ENCODE measurements at regions not wholly inside any gene's neighbourhood (a gene's known extent, or its start where the extent isn't known, plus 50 kb on each side); places are given as distances from the start of the nearest gene placed in this dataset.

DNA sequence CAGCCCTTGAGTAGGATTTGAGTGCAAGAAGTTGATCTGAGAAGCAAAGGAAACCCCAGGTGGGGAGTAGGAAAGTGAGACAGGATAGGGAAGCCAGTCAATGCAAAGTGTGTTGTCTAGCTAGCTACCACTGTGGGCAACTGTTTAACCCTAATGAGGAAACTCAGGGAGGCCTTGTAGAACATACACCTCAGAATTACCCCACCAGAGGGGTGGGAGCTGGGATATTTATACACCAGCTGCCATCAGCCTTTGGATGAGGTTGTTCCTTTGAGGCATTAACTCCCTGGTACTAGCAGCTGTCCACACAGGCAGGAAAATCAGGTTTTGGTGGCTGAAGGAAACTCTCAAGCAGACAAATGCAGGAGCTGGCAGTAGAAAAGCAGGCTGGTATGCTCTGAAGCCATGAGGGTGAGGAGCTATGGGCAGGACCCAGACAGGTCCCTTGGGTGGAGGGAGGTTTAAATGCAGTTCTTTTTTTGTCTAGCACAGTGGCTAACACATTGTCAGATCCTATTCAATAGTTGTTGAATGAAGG is 60.1 kb upstream of the ARID5B start:
- no peaks in the 10 kb centered on the region for H3K36me3 ChIP-seq (replicated peaks in 1 of 2; ENCODE audit: control extremely low read depth in 1 of 2, control insufficient read depth in 1 of 2, extremely low read depth in 1 of 2, insufficient read depth in 2 of 2, low read length in 1 of 2)
- Mint-ChIP-seq H3K27ac (no peak overlapping the region), H3K4me3 (no peak overlapping the region), H3K4me1 (peaks cover 7% of the 10 kb centered on the region), H3K27me3 (no peaks in the 10 kb centered on the region), H3K9me3 (ENCODE audit: insufficient read depth) (no peaks in the 10 kb centered on the region)
- H3K9me3 ChIP-seq (ENCODE audit: control extremely low read depth in 1 of 3, control insufficient read depth in 2 of 3, insufficient read depth in 1 of 3, low read length in 2 of 3): no peaks in the 10 kb centered on the region
- ATAC-seq (ENCODE audit: low read depth) (no peak), DNase-seq (no peak)
- H3K27me3 ChIP-seq (replicated peaks in 1 of 4; ENCODE audit: control extremely low read depth in 1 of 4, control insufficient read depth in 3 of 4, insufficient read depth in 4 of 4, low read length in 3 of 4): no peaks in the 10 kb centered on the region
- ChIA-PET CTCF (interaction anchor here (0.8 kb wide), 1 partner anchor 90 kb away, joined by 3 read pairs; no protein-coding TSS in a partner anchor), POLR2A (no interaction called here)
- H3K4me2 ChIP-seq (replicated peaks; ENCODE audit: low read depth, low read length, poor library complexity, severe bottlenecking): no peak overlapping the region
- H3K79me2 ChIP-seq (ENCODE audit: control insufficient read depth, insufficient read depth, low read length): no peaks in the 10 kb centered on the region
- intact Hi-C loops (cut with micrococcal nuclease): no loop called here
- H3K27ac ChIP-seq (ENCODE audit: low read length in 2 of 2): no peak overlapping the region
- no peaks in the 10 kb centered on the region for H4K20me1 ChIP-seq (ENCODE audit: control insufficient read depth, insufficient read depth, low read length, poor library complexity, severe bottlenecking)
- no peak overlapping the region for H3K4me3 ChIP-seq (ENCODE audit: control extremely low read depth in 1 of 5, extremely low read depth in 1 of 5, insufficient read depth in 1 of 5, low read depth in 2 of 5, low read length in 4 of 5)
- TF ChIP-seq, protein P1, sequence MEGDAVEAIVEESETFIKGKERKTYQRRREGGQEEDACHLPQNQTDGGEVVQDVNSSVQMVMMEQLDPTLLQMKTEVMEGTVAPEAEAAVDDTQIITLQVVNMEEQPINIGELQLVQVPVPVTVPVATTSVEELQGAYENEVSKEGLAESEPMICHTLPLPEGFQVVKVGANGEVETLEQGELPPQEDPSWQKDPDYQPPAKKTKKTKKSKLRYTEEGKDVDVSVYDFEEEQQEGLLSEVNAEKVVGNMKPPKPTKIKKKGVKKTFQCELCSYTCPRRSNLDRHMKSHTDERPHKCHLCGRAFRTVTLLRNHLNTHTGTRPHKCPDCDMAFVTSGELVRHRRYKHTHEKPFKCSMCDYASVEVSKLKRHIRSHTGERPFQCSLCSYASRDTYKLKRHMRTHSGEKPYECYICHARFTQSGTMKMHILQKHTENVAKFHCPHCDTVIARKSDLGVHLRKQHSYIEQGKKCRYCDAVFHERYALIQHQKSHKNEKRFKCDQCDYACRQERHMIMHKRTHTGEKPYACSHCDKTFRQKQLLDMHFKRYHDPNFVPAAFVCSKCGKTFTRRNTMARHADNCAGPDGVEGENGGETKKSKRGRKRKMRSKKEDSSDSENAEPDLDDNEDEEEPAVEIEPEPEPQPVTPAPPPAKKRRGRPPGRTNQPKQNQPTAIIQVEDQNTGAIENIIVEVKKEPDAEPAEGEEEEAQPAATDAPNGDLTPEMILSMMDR (IDR thresholded peaks at IDR 0.05): no peak
- no peak for TF ChIP-seq EZH2 (IDR thresholded peaks at IDR 0.05; ENCODE audit: borderline replicate concordance, insufficient read depth, low read depth, low read length, poor library complexity, severe bottlenecking)
- no peak overlapping the region for H2AFZ ChIP-seq (ENCODE audit: insufficient read depth, low read depth, low read length, poor library complexity, severe bottlenecking)
- H3K9ac ChIP-seq (ENCODE audit: low read length): no peak overlapping the region
- H3K4me1 ChIP-seq (ENCODE audit: control insufficient read depth in 2 of 2, insufficient read depth in 2 of 2, low read length in 2 of 2): peaks cover 0 to 6% of the 10 kb centered on the region in 2 donors

DNA sequence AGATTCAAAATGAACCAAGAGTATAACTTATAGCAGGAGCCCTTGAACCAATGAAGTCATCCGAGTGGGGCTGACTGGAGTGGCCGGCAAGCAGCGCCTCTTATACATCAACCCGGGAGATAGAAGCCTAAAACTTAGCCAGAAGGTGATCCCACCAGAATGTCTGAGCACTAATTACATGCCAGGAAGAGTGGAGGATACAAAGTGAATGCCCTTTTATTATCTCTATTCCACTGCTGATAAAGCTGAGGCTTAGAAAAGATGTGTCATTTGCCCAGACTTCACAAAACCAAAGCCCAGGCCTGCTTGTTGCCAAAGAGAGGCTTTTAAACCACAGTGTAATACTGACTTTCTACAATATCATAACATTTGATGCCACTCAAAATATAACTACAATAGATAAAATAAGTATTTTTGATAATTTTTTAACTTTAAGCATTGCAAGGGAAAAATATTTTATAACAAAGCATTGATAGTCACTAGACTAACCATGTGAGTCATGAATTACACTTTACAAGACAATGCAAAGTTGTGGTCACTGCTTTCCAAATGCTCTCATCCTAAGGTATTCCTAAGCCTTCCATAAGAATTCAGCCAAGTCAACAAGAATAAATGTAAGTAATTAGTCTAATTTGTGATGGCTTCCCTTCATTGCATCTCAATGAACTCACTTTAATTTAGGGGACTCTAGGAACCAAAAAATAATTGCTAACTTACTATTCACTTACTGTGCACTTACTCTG is 58.6 kb upstream of the ARID5B start:
- ChIA-PET POLR2A (no interaction called here), CTCF (no interaction called here)

More for the DNA sequence above, 58.6 kb upstream of the ARID5B start:
- Histone ChIP-seq H2AFZ (ENCODE audit: insufficient read depth, low read depth, low read length, poor library complexity, severe bottlenecking) (no peak overlapping the region), H3K4me2 (replicated peaks; ENCODE audit: low read depth, low read length, poor library complexity, severe bottlenecking) (no peak overlapping the region), H3K79me2 (ENCODE audit: control insufficient read depth, insufficient read depth, low read length) (no peaks in the 10 kb centered on the region), H3K27me3 (replicated peaks in 1 of 4; ENCODE audit: control extremely low read depth in 1 of 4, control insufficient read depth in 3 of 4, insufficient read depth in 4 of 4, low read length in 3 of 4) (no peaks in the 10 kb centered on the region), H4K20me1 (ENCODE audit: control insufficient read depth, insufficient read depth, low read length, poor library complexity, severe bottlenecking) (no peaks in the 10 kb centered on the region), H3K9me3 (ENCODE audit: control extremely low read depth in 1 of 3, control insufficient read depth in 2 of 3, insufficient read depth in 1 of 3, low read length in 2 of 3) (no peaks in the 10 kb centered on the region), H3K4me1 (ENCODE audit: control insufficient read depth in 2 of 2, insufficient read depth in 2 of 2, low read length in 2 of 2) (peaks cover 0 to 6% of the 10 kb centered on the region in 2 donors), H3K4me3 (ENCODE audit: control extremely low read depth in 1 of 5, extremely low read depth in 1 of 5, insufficient read depth in 1 of 5, low read depth in 2 of 5, low read length in 4 of 5) (no peak overlapping the region), H3K9ac (ENCODE audit: low read length) (no peak overlapping the region), H3K27ac (ENCODE audit: low read length in 2 of 2) (no peak overlapping the region), H3K36me3 (replicated peaks in 1 of 2; ENCODE audit: control extremely low read depth in 1 of 2, control insufficient read depth in 1 of 2, extremely low read depth in 1 of 2, insufficient read depth in 2 of 2, low read length in 1 of 2) (no peaks in the 10 kb centered on the region)
- Mint-ChIP-seq H3K4me3 (no peak overlapping the region), H3K4me1 (peaks cover 7% of the 10 kb centered on the region), H3K27ac (no peak overlapping the region), H3K27me3 (no peaks in the 10 kb centered on the region), H3K9me3 (ENCODE audit: insufficient read depth) (no peaks in the 10 kb centered on the region)
- 95% methylated on average over 3 of the region's 4 CpGs for WGBS (ENCODE audit: insufficient coverage)
- ATAC-seq (ENCODE audit: low read depth) (no peak), DNase-seq (no peak)
- no peak for TF ChIP-seq EZH2 (IDR thresholded peaks at IDR 0.05; ENCODE audit: borderline replicate concordance, insufficient read depth, low read depth, low read length, poor library complexity, severe bottlenecking)
- TF ChIP-seq, protein P1 (IDR thresholded peaks at IDR 0.05): no peak
- intact Hi-C loops (cut with micrococcal nuclease): no loop called here
